CD4-positive, alpha-beta T cell treated with Interleukin-10 for 1 hour (primary cell): ENCODE measurements at regions not wholly inside any gene's neighbourhood (a gene's known extent, or its start where the extent isn't known, plus 50 kb on each side); places are given as distances from the start of the nearest gene placed in this dataset.

ENCODE experiments used
- DNase-seq: peaks from one replicate; pipeline ENCODE4 v3.0.0-alpha.2; 2020

DNA sequence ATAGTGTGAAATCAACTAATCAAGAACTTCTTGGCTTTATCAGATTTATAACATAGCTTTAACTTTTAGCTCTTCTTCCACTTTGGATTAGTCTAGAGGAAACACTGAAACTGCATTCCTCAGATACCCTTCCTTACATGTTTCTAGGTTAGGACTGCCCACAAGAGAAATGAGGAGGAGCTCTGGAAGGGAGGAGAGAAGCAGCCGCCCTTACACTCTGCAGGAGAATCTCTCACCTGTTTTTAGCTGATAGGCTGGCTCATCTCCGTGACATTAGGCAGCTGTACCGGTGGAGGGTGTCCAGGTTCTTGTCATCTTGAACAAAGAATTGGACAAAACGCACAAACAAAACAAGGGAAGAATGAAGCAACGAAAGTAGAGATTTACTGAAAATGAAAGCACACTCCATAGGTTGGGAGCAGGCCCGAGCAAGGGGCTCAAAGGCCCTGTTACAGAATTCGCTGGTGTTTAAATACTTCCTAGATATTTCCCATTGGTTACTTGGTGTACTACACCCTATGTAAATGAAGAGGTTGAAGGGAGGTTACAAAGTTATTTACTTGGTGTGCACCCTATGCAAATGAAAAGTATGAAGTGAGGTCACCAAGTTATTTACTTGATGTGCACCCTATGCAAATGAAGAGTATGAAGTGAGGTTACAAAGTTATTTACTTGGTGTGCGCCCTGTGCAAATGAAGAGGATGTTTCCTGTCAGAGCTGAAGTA is 524.9 kb upstream of the CHRM3 start:
- no peak for DNase-seq

DNA sequence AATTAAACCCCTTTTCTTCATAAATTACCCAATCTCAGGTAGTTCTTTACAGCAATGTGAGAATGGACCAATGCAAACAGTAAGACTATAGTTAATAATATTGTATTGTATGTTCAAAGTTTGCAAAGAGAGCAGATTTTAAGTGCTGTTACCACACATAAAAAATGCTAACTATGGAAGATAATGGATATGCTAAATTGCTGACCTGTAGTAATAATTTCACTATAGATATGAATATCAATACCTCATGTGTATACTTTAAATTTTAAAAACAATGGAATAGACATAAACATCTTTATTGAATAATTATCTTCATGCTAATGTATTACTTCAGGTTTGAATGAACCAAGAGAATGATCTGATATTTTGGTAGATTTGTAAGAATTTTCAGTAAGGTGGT is 552.4 kb upstream of the CHRM3 start:
- DNase-seq, result no peak

DNA sequence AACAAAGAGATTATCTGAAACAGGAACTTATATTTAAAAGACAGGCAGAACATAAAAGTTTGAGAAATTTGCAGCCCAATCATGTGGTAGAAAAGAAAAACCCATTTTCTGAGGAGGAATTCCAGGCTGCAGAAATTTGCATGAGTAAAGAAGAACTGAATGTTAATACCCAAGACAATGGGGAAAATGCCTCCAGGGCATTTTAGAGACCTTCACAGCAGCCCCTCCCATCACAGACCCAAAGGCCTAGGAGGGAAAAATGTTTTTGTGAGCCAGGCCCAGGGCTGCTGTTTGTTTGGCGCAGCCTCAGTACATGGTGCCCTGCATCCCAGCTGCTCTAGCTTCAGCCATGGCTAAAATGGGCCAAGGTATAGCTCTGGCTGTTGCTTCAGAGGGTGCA is 554.3 kb upstream of the CHRM3 start:
- no peak for DNase-seq

DNA sequence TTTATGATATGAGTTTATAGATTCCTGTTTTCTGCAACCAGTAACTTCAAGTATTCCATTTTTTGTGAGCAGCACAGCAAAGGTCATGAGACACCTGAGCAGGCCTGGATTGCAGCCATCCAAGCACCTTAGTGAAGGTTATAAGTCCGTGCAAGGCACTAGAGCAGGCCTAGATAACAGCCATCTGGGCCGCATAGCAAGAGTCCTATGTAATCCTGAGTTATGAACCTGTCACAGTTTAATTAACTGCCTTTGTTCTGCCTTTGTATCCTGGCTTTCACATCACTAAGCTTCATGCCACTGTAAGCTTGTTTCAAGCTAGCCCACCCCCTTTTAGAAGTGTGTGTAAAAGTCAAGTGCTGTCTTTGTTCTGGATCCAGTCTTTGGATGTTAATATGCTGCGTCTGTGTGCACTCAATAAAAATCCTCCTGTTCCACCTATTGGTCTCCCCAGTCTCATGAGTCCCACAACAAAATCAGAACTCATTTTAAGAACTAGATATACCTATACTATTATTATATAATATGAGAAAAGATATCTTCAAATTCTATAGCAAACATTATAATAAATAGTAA is 556.2 kb upstream of the CHRM3 start:
- no peak for DNase-seq

DNA sequence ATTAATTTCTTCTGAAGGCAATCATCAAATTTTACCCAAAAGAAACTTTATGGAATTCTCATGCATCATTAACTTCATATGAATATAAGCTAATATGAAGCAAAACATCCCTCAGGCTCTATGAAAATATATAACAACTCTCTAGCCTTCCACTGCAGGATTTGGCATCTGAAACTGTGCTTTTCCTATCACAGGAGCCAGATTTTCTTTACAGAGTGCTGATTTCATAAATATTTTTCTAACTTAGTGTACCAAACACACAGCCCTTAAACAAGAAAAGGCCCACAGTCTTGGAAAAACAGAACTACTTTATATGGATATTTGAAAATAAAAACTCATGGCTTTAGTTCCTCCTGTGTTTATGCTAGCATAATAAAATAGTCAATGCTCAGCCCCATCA is 559.5 kb upstream of the CHRM3 start:
- no peak for DNase-seq

DNA sequence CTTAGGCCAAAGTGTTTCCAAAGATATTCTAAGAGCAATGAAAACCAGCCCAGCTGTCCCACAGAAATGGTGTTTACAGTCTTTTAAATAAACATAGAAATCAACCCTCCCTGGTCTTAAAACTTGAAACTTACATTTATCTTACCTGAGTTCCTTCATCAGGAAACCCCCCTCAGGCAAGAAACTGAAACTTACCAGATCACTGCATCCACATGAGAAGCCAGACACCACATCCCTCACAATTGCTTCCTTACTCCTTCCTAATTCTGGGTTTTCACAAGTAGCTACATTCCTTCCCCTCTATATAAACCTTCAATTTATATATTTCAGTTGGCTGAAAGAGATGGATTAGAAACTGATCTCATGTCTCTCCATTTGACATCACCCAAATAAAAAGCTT is 563.0 kb upstream of the CHRM3 start:
- no peak for DNase-seq

DNA sequence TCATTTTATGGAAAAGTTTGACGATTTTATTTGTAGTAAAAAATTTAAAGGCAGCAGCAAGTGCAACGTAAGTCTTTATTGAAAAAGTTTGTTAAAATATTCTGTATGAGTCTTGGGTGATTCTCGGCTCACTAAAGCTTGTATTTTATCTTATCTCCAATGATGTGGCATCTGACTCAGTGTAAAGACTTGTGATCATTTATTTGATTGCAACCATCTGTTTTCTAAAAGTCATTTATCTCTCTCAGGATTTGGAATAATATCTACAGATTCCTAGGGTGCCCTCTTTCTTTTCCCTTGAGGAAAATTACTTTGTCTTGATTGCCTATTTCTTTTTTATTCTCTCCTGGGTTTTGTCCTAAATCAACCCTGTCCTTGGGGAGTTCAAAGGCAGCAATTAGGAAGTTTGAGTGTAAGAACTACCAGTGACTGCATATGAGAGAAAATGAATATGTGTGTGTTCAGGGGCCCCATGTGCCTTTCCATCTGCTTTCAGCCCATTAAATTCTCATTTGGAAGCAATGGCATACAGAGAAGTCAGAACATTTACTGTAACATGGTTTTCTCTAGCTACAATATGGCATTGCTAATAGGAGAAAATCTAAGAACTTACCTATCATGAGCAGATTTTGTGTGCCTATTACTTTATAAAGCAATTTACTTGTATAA is 575.0 kb upstream of the CHRM3 start:
- DNase-seq, result no peak

DNA sequence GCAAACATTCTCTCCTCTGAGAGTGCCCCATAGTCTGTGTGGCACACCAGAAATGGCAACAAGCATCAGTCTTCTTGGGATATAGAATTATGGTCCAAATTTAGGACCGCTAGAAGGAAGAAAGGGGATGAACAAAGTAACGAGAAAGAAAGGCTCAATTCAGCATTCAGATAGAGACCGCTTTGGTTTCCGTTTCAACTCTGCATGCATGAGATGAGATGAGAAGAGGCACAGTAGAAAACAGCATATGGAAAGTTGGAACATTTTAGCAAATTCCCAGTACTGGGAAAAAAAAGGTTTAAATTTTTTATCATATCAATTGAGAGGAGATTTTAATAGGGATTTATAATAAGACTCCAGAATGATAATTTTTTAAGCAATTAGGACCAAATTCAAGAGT is 595.5 kb upstream of the CHRM3 start:
- DNase-seq, result no peak

DNA sequence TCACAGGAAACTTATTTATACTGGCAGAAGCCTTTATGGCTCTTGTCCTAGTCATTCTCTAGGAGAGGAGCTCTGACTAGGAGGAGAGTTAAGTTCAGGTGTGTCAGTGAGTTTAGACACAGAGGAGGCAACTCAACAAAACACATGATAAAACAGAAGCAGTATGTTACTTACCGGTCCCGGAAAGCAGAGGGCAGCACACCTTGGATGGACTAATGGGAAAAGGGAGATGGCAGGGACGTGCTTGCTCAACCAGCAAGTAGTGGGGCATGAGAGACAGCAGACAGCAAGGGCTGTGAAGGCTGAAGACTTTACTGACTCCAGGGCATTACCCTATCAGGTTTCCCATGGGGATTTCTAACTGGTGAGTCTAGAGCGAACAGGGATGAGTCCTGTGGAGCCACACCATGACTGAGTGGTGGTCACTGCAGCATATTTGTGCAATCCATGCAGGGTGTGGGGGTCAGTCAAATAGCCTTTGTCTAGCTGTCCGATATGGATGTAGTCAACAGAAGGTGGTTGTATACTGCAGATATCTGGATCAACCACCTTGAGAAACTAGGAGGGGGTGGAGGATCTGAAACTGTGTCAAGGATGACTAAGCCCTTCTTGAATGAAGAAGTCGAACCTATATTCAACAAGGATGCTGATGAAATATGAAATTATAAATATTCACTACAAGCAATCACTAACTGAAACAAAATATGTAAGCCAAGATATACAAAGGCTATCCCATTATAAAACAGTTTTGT is 596.3 kb upstream of the CHRM3 start:
- no peak for DNase-seq

DNA sequence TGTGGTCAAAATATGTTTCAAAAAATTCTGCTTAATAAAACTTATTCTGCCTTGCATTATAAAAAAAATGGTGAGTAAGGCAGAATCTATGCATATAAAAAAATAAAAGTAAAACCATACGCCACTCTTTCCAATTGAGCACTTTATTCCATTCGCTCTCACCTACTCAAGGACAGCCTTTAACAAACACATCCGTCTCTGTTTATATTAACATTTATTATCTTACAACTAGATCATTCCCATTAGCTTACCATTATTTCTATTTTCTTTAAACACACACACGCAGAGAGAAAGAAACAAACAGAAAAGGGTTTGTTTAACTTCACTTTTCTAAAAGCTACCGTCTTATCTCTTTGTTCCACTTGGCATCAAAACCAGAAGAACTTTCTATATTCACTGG is 598.9 kb upstream of the CHRM3 start:
- DNase-seq, result no peak

DNA sequence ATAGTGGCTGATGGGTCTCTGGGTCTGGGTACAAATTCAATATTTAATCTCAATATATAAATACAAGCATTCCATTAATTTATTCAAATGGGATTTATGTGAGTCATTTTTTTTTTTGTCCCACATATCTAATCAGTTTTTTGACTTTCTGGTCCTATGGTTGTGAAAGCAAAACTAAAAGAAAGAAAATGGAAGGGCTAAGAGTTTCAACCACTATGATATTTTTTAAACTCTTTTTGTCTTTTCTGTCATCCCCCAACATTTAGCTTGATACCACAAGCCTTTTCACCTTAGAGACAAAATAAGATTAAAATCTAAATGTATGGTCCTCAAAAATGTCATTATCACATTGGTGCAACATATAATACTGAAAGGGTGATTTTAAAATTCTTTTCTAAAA is 602.7 kb upstream of the CHRM3 start:
- no peak for DNase-seq

DNA sequence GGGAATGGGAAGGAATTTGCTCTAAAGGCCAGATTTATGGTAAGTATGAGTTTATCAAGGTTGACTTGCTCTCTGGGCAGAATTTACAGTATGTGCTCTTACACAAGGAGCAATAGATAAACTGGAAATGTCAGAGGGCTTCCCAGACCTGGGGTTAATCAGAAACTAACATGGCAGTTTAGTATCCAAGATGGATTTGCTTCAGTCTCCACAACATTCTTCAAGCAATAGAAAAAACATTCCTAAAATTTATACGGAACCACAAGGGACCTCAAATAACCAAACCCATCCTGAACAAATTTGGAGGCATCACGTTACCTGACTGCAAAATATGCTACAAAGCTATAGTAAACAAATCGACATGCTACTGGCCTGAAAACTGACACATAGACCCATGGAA is 606.7 kb upstream of the CHRM3 start:
- no peak for DNase-seq

DNA sequence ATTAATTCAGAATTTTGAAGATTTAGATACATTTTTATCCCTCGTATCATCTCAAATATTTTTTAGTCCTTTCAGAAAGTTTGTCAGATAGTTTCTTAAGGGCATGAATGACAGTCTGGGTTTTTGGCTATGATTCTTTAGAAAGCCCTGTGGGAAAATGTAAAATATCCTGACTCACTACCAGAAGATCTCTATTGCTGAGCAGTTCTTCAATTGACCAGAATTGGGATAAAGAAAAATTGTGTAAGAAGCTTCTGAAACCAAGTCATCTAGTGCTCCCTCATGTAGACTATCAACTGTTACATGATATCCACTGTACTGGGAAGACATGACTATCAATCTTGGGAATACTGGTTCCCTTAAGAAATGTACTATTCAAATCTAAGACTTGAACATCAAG is 608.3 kb upstream of the CHRM3 start:
- no peak for DNase-seq

DNA sequence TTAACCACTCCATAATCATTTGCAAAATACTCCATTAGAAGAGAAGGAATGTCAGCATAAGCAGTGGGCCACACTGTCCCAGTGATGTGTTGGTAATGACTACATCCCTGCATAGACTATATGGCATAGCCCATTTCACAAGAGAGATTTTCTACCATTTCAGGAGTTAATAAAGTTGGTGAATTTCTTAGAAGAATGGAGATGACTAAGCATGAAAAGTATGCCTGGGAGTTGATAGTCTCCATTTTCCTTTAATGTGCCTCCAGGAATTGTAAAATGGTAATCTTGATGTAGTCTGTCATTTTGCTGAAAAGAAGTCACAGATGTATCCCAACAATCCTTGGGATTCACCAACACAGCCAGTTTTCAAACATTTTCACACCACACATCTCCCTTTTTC is 608.8 kb upstream of the CHRM3 start:
- no peak for DNase-seq

DNA sequence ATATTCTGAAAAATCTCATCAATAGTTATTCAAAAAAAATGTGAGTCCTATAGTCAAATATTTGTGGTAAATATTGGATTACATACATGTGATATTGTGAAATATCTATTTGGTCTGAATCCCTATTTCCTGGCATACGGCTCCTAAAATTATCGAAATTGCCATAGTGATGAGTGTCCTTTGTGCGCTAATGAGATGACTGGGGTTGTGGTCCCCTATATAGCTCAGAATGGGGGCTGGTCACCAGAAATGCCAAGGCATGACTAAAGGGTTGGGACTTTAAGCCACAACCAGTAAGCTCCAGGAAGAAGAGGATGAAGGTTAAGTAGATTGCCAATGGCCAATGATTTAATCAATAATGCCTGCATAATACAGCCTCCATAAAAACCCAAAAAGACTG is 610.2 kb upstream of the CHRM3 start:
- DNase-seq, result no peak

DNA sequence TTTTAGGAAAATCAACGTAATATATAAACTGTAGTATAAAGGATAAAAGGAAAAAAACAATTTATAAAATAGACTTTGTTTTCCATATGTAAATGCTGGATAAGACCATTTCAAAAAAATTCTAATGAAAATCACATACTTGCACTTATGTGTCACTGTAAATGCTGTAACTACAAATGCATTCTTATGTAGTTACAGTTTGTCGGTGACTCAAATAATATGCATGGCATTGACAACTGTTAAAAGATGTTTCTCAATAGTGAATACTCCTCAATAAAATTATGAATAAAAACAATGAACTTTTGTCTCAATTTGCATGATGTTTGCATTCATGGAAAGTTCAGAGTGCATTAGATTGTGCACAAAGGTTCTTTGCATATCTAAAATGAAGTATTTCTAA is 614.0 kb upstream of the CHRM3 start:
- DNase-seq, result no peak

DNA sequence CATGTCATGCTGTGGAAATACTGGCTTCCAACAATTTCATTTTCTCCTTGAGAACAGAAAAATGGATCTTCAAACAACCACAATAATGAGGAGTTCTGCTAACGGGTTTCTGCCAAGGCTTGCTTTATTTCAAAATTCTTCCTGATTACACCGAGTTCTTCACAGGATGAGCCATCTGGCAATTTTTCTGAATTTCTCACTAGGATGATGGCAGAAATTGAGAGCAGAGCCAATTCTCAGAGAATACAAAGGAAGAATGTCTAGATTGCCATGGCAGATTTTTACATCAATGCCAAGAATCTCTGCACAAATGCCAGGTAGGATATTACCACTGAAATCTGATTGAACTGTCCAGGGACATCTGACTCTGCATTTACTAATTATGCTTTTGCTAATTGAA is 619.0 kb upstream of the CHRM3 start:
- DNase-seq, result no peak

DNA sequence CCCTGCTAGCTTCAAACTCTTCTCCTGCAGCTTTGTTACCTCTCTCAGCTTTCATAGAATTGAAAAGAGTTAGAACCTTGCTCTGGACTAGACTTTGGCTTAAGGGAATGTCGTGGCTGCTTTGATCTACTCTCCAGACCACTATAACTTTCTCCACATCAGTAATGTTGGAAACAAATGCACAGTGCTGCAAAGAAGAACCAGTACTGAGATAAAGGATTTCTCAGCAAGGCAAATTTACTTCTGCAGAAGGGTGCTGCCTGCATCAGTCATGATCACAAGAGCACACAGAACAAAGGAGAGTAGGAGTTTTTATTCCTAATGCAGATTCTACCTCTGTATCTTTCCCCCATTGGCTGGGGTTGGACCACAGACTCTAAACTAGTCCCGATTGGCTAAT is 621.6 kb upstream of the CHRM3 start:
- DNase-seq, result no peak

DNA sequence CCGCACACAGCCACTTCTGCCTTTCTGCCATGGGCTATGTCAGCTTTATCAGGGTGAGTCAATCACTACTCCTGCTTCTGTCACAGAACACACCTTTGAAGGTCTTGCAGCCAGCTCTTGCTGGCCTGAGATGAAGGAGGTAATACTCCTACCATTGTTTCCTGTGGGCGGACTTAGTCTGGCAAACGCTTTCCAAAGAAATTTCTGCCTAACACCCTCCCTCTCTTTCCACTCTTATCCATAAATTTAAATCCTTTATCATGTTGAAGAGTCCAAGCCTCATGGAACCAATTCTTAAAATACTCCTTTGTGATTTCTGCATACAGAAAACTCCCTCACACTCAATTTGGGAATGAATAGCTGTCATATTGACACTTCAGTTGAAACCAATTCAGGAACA is 633.1 kb upstream of the CHRM3 start:
- no peak for DNase-seq

DNA sequence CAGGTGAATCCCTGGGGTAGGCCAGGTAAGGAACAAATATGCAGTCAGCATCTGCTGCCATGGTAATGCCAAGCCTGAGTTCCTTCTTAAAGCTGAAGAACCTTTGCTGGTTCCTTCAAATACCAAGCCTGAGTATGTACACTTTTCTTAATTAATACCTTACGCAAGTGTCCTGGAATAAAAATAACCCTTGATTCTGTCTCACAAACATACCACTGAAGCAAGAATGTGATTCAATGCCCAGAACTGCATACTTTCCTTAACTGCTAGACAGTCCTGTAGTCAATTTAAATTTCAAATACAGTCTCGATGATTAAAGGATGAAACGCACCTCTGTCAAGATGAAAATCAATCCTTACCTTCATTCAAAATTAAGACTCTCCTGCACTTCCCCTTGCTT is 634.0 kb upstream of the CHRM3 start:
- no peak for DNase-seq

DNA sequence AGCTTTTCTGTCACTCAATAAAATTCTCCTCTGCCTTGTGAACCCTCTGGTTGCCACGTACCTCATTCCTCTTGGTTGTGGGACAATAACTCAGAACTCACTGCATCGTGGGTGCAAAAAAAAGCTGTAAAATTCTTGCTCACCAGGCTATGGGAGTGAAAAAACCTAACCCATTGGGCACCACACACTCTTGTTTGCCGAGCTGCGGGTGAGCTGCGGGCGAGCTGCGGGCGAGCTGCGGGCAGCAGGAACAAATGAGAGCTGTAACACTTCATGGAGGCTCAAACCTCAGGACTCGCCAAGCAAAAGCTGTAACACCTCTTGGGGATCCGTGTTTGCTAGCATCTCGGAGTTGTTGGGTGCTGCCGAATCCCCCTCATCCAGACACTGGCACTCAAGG is 641.3 kb upstream of the CHRM3 start:
- DNase-seq, result no peak

DNA sequence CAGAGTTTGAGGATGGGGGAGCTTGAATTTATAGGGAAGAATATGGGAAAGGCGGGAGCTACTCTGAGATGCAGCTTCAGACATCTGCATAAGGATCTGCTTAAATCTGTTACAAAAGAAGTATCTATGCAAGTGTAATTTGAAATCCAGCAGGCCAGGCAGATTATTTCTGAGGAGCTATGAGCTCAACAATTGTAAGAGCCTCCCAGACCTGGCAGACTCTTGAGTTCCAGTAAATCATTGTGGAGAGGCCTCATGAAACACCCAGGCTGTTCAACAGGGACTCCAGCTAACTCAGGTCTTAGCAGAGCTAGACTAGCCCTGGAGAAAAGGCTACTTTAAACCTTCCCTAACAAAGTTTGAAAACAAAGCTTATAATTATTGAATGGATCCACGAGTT is 647.5 kb upstream of the CHRM3 start:
- no peak for DNase-seq

DNA sequence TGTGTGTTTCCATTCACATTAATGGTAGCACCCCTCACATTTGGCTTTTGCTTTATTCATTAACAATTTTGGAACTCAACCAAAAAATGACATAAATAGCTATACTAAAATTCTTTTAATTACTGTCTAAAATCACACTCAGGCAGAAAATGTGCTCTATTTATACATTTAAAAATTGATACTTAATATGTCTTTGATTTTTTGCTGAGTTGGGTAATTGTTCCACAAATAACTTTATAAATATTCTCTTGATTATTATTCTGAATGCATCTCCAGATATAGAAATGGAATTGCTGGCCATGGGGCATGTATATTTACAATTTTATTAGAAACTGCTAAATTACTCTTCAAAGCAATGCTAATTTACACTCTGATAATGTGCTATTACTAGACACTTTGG is 658.7 kb upstream of the CHRM3 start:
- DNase-seq, result no peak

DNA sequence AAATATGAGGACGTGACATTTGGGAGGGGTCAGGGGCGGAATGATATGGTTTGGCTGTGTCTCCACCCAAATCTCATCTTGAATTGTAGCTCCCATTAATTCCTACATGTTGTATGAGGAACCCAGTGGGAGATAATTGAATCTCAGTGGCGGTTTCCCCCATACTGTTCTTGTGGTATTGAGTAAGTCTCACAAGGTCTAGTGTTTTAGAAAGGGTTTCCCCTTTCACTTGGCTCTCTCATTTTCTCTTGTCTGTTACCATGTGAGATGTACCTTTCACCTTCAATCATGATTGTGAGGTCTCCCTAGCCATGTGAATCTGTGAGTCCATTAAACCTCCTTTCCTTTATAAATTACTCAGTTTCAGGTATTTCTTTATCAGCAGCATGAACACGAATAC is 663.6 kb upstream of the CHRM3 start:
- DNase-seq, result no peak
